GM21786 (cell line): ENCODE measurements at regions not wholly inside any gene's neighbourhood (a gene's known extent, or its start where the extent isn't known, plus 50 kb on each side); places are given as distances from the start of the nearest gene placed in this dataset.

Experiments
- ATAC-seq: cut with Tn5 transposase; IDR thresholded peaks from one replicate; pipeline ENCODE4 v1.9.1; 2021; ENCODE audit not compliant: unreplicated experiment

DNA sequence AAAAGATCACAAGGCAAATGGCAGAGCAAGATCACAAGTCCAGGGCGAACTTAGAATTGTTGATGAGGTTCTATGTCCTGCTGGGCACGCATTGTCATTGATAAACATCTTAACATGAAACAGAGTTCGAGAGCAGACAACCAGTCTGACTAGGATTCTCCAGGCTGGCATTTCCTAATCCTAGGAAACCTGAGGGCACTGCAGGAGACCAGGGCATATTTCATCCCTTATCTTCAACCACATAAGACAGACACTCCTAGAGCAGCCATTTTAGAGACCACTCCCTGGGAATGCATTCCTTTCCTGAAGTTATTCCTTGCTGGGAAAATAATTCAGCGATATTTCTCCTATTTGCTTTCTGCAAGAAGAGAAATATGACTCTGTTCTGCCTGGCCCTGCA, 1199.9 kb downstream of the SI start:
- ATAC-seq = no peak

DNA sequence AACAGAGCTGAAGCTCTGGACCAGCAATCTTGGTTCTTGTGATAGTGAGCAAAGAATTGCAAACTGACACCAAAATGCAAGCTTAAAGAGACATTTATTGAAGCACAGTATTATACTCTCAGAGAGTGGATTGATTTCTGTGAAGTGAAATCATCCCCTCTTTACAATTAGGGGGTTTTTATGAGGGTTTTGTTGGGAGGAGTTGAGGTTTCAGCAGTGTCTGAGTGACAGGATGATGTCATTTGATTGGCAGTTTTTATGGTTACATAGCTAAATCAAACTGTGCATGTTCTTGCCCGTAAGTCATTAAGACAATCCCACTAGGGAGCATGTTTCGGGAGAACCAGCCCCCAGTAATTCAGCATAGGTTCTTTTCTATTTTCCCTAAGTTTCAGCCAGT, 1200.5 kb downstream of the SI start:
- ATAC-seq = no peak

GRCh38 chr3:163863146-163863545, 1215.2 kb downstream of the SI start:
- no peak for ATAC-seq

DNA sequence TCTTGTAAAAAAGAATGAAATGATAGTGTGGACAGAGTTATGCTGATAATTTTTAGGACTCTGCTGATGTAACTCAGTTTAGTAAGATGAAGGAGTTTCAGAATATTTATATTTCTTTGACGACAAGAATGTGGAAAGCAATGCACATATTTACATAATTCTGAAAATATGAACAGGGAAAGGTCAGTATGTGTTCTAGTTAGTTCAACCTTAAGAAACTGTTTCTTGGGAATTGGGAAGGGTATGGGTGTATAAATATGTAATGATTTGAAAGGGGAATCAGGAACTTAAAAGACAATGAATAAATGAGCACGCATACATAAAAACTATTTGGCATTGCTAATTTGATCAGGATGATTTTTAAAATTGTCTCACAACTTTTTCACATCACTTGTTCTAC, 1226.1 kb downstream of the SI start:
- no peak for ATAC-seq

- ATAC-seq = no peak
Measured at GRCh38 chr3:163838769-163839168, 1239.5 kb downstream of the SI start.

DNA sequence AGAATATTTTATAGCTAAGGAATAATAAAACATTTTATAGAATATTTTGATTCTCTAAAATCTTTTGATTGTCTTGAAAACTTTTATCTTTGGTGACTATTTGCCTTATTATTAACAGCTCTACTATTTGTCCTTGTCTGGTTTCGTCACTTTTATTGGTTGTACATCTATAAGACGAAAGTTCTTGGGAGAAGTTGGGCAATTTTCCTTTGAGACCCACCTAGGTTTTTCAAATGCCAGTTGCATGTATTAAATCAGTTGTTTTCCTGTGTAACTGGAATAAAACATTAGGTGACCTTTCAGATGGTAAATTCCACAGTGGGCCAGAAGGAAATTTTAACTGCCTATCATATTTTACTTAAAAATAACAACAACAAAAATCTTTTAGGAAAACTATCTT, 1245.7 kb downstream of the SI start:
- ATAC-seq = no peak

DNA sequence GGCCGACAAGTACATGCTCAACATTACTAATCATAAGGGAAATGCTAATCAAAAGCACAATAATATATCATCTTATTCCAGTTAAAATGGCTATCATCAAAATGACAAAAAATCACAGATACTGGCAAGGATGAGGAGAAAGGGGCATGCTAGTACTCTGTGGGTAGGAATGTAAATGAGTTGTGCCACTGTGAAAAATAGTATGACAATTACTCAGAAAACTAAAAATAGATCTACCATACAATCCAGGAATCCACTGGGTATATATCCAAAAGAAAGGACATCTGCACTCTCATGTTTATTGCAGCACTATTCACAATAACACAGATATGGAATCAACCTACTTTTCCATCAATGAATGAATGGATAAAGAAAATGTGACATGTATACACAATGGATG, 1256.5 kb downstream of the SI start:
- no peak for ATAC-seq

GRCh38 chr3:163817015-163817414, 1261.3 kb downstream of the SI start:
- ATAC-seq = no peak

DNA sequence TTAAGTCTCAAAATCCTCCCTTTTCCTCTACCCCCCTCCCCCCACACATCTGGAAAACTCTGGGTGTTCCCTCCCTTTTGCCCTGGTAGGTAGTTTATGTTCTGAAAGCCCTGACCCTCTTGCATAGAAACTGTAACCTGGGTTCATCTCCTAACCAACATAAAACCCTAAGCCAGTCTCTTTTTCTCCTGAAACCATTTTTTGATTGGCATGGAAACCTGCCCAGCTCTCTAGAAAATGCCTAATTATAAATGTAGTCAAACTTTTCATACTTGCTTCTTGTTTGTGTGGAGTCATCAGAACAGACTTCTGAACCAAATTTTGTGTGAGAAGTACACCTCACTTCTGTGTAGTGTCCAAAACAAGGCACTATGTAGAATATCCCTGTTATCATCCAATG, 1264.4 kb downstream of the SI start:
- no peak for ATAC-seq

GRCh38 chr3:163812006-163812405, 1266.3 kb downstream of the SI start:
- ATAC-seq = no peak

DNA sequence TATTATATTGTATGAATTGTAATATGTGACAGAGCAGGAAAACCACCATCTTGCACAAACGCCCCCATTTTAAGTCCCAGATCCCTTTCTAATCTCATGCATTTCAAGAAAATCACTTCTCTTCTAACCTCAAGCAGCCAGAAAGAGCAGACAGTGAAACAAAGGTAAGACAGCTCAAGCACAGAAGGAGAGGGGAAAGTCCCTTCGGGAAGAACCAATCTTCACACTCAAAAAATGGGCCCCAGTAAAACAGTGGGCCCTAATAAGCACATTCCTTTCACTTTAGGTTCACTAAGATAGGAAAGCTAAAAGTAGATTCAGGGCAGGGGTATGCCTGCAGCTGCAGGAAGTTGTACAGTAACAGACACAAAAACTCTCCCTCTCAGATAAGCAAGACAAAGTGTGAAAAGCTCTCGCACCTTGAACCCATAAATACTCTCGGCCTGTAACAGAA, 1268.7 kb downstream of the SI start:
- ATAC-seq = peak; percentile 84

DNA sequence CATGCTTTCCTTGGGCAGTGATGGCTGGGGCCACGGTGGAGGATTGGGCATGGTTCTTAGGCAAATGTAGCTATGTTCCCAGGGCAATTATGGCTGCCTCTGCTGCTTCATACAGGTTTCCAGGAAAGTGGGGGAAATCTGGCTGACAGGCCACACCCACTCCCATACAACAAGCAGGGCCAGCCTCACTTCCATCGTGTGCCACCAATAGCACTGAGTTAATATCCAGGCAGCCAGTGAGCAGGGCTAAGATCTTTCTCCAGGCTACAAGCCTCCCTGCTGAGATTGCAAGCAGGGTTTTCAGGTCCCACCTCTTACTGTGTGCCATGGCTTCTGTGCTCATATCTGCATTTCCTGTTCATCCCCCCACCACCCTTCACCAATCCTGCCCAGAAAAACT, 1291.9 kb downstream of the SI start:
- ATAC-seq = no peak

DNA sequence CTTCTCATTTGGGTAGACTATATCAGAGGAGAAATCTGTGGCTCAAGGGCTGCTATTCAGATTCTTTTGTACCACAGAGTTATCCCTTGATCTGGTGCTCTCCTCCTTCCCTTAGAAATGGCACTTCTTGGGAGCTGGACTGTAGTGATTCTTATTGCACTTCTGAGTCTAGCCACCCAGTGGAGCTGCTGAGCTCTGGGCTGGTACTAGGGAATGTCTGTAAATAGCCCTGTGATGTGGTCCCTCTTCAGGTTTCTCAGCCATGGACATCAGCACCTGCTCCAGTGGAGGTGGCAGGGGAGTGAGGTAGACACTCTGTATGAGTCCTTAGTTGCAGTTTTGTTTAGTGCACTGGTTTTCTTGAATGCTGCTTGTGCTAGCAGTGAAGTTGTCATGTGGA, 1292.6 kb downstream of the SI start:
- no peak for ATAC-seq

DNA sequence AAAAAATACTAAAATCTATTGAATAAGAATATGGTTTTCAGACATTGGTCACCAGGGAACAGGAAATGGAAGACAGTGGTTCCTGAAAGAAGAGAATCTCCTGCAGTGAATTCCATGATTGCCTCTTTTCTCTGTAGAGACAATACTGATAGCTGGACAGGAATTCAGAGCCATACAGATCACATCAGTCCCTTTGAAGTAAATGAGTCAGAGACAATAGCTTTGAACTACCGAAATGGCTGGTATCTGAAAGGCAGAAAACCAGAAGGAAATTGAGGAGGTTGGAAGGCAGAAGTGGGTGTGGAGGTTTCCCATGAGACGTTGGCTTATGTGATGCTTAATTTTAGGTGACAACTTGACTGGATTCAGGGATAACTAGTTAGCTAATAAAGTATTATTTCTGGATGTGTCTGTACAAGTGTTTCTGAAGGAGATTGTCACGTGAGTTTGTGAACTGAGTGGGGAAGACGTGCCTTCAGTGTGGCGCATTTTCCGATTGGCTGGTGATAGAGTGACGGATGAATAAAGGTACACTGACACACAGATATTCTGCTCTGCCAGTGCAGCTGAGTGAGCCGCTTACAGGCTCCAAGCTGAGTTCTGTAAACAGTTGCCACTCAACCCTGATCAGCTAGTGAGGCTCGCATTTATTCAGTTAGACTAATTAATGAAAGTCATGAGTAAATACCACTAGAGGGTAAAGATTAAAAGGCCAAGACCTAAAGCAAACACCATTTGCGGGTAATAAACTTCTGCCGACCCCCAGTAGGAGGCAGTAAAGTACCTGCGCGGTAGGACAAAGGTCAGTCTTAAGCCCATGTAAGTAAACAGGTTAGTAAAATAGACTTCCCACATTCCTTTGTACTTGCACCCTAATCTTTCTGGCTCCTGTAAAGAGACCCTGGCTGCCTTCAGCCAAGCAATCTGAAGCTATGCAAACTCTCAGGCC, 1298.6 kb downstream of the SI start:
- no peak for ATAC-seq

GRCh38 chr3:163776743-163777142, 1301.6 kb downstream of the SI start:
- ATAC-seq = no peak

DNA sequence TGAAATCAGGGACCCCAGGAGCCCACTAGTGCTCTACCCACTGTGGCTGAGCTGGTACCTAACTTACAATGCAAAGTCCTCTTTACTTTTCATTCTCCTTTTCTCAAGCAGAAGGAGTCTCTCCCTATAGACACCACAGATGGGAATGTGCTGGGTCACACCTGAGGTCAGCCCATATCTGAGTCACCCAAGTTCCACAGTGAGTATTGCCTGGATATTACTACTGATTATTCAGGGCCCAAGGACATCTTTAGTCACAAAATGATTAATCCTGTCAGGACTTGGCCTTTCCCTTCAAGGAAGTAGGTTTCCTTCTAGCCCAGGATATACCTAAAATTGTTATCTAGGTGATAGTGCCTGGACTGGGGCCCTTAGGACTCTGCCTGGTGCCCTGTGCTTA, 1305.2 kb downstream of the SI start:
- no peak for ATAC-seq

- no peak for ATAC-seq
Measured at GRCh38 chr3:163768048-163768447, 1310.2 kb downstream of the SI start.

- no peak for ATAC-seq
Measured at GRCh38 chr3:163766112-163766511, 1312.2 kb downstream of the SI start.

DNA sequence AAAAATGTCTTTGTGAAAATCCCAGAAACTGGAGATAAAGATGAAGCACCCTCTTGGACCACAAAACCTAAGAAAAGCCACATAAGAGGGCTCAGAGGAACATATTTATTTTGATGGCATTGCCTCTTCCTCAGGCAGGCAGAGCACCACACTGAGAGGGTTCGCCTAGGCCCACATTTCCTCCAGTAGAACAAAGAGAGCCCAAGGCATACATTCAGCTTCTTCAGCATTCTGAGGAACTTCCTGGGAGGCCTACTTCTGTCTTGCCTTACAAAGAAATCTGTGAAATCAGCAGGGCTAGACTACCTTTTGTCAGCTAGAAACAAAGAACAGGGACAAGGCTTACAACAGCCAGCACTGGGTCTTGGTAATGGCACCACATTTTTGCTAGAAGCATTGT, 1325.3 kb downstream of the SI start:
- no peak for ATAC-seq

DNA sequence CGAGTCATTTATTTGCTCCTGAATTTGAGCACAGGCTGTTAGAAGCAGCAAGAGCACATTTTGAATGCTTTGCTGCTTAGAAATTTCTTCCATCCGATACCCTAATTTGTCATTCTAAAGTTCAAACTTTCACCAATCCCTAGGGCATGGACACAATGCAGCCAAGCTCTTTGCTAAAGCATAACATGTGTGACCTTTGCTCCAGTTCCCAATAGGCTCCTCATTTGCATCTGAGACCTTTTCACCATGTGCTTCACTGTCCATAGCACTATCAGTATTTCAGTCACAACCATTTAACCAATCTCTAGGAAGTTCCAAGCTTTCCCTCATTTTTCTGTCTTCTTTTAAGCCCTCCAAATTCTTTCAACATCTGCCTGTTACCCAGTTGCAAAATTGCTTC, 1333.1 kb downstream of the SI start:
- ATAC-seq = no peak

DNA sequence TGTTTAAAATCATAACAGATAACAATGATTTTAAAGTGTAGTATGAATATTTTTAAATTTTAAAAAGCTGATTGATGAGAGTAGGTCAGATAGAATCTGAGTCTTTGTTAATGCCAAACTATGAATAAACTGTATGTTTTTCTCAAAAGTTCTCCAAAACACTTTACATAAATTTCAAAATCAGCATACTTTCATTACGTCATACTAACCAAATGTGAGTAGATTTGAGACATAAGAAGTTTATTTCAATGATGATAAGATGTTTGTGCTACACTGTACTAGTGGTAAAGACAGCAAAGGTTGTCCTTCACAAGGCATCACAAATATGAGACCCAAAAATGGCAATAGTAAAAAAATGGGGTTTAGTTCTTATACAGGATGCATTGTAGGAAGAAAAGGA, 1342.9 kb downstream of the SI start:
- ATAC-seq = no peak

GRCh38 chr3:163730684-163731083, 1347.6 kb downstream of the SI start:
- ATAC-seq = no peak

GRCh38 chr3:163726125-163726524, 1352.2 kb downstream of the SI start:
- ATAC-seq = no peak
